GM19324 (cell line): ENCODE measurements at regions not wholly inside any gene's neighbourhood (a gene's known extent, or its start where the extent isn't known, plus 50 kb on each side); places are given as distances from the start of the nearest gene placed in this dataset.

Source experiments
- ATAC-seq: cut with Tn5 transposase; IDR thresholded peaks from one replicate; pipeline ENCODE4 v1.9.1; 2021; ENCODE audit warnings: mild to moderate bottlenecking, moderate library complexity; ENCODE audit not compliant: unreplicated experiment, low FRiP score

DNA sequence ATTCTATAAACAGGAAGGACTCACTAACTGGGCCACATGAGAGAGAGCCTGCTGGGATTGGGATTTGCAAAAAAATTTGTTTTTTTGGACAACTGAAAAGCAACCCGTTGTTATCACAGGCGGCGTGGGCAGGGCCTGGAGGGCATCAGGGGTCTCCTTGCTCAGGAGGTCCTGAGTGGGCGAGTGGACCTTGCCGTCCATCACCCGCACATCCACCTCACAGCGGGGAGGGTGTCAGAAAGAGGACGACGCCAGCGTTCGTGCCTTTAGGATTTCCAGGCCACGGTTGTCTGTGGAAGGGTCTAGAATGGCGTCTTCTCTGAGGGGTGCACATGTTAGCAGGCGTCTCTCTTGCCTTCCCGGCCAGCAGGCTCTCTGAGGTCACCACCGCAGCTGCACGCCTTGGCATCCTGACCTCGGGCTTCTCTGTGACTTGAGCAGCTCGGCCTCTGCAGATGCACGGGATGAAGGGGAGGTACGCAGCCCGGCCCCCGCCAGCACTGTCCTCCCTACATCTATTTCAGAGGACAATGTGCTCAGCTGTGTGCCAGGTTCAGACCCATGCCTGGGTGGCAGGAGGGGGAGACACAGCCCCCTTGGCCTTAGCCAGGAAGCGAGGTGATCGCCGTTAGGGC, 749.5 kb downstream of the BRD1 start:
- ATAC-seq = no peak

DNA sequence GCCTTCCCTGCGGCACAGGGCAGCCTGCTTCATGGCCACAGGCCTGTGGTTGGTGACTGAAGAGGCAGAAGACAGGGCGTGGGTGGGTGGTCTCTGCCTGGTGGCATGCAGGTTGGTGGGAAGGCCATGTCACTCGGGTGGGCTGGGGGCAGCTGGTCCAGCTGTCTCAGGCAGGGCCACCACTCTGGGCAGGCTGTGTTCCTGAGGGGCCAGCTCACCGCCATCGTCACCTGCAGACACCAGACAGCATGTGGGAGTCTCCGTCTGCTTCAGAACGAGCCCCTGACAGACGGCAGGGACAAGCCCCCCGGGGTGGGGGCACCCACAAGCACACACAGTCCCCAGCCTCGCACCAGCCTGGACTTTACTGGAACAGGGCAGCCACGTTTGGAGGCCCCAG, 750.1 kb downstream of the BRD1 start:
- no peak for ATAC-seq

DNA sequence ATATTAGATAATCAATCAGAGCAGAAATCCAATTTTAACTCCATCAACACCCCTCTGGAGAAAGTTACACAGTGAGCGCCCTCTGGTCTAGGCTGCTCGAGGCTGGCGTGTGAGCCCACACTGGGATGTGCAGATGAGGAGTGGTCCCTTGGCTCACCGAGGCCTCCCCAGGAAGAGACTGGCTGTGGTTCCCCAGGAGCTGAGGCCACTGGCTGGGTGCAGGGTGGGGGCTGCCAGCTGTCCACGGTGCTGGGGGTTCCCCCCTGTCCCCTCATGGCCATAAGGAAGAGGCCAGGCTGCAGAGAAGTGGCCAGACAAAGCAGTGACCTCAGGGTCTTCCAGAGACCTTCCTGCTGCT, 750.7 kb downstream of the BRD1 start:
- ATAC-seq = no peak

DNA sequence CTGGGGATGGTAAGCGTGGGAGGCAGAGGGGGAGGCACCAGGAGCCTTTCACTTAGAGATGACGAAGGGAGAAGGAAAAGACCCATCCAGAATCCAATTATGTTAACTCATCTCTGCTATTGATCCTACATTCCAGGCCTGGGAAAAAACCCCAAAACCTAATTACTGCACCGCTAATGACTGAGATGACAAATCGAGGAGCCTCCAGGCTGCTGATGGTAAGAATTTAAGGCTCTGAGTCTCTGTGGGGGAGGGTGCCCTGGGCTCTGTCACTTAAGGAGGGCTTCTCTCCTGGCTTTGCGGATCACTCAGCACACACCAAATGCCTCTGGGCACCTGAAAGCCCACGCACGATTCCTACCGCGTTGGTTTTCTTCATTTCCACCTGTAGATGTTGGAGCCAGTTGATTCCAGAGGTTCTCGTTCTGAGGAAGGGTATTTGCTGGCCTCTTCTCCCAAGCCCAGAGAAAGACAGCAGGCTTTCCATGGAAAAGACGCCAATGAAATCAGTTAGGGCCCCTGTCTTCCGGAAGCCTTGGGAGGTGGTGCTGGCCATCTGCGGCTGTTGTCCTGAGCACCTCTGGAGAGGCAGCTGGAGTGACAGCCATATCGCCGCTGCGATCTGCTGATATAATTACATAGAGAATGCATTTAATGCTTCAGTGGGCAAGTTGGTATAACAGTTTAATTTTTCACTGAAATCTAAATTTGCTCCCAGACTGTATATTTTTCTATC, 751.2 kb downstream of the BRD1 start:
- ATAC-seq = no peak

DNA sequence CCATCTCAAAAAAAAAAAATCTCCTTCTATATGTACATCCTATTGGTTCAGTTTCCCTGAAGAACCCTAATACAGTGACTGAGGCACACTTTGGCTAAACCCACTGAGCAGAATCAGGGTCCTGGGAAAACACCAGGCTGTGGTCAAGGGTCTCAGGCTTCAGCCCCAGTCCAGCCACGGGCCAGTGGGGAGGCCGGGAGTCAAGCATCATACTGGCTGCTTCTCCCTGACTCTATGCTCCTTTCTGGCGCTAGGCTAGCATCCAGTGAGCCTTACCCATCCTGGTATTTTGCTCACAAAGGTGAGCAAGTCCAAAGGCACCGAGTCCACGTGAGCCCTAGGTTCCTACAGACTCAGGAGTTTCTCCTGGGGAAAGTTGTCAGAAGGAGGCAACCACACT, 752.5 kb downstream of the BRD1 start:
- no peak for ATAC-seq

DNA sequence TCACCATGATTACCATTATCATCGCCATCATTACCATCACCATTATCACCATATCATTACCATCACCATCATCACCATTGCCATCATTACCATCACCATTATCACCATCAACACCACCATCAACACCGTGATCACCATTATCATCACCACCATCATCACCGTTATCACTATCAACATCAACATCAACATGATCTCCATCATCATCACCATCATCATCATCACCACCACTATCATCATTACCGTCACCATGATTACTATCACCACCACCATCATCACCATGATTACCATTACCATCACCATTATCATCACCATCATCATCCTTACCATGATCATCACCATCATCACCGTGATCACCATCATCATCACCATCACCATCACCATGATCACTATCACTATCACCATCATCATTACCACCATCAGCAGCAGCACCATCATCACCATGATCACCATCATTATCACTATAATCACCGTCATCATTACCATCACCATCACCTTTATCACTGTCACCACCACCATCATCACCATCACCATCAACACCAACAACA, 753.7 kb downstream of the BRD1 start:
- no peak for ATAC-seq

DNA sequence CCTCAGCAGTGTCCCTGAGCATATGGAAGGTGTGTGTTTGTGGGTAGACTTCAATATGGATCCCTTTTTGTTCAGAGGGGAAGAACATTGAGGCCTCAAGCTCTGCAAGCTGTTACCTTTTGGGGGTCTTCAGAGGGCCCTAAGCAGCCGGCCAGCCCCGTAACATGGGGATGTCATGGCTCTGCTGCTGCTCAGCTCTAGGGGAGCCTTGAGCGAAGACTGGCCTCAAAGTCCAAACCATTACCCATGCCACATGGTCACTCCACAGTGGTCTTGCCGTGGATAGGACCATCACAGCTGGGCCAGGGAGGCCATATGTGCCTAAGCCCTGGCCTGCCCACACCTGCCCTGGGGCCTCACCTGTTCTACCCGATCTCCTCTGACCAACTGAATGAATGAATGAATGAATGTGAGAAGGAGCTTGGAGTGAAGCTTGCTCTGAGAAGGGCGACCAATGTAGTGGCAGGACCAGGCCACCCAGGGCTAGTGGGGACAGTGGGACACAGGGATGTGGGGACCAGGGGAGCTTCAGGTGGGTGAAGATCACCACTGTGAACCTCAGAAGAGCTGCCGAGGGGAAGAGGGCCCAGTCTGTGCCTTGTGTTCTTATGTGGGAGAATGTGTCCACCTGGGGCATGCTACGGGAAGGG, 754.6 kb downstream of the BRD1 start:
- ATAC-seq = no peak

DNA sequence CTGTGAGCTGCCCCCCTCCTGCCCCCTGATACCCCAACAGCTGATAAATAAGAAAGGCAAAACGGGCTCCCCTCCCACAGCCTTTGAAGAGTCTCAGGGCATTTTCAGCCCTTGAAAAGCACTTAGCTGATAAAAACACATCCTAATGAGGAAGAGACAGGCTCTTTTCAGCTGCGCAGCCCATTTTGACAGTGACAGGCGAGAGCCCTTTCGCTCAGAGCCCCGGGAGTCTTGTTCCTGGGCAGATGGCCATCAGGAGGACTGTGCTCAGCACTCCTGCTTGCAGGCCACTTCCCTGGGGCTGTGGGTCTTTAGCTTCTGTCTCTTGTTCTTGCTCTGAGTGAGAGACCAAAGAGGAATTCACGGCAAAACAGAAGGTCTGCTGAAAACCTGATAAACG, 757.2 kb downstream of the BRD1 start:
- ATAC-seq = no peak

DNA sequence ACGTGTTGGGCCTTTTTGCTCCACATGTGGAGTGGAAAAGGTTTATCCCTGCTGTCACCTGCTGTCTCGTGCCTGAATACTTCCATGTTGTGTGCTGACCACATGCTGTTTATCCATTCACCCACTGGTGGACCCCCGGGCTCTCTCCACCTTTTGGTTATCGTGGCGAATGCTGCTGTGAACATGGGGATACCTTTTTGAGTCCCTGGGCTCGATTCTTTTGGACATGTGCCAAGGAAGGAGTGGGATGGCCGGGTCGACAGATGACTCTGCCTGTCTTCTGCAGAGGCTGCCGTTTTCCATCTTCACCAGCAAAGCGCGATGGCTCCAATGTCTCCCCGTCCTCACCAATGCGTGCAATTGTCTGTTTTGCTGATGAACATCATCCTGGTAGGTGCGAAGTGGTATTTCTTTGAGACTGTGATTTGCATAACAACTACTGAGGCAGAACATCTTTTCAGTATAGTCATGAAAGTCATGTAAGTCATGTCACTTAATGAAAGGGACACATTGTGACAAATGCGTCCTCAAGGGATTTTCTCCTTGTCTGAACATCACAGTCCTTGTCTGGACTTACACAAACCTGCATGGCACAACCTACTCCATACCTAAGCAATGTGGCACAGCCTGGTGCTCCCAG, 758.7 kb downstream of the BRD1 start:
- no peak for ATAC-seq

DNA sequence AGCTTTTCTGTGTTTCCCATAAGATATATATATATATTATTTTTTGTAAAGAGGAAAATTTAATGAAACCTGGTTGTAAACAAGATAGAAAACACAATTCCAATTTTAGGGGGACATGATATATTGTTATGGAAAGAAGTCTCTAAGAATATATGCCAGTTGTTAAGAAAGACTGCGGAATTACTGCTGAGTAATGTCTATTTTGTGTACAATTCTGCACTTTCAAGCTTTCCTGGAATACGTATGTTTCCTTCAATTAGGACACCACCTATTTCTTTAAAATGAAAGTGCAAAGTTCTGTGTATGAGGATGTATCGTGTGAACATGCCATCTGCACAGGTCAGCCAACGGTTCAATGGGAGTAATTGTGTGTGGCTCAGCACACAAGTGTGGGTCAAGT, 760.2 kb downstream of the BRD1 start:
- ATAC-seq = no peak

DNA sequence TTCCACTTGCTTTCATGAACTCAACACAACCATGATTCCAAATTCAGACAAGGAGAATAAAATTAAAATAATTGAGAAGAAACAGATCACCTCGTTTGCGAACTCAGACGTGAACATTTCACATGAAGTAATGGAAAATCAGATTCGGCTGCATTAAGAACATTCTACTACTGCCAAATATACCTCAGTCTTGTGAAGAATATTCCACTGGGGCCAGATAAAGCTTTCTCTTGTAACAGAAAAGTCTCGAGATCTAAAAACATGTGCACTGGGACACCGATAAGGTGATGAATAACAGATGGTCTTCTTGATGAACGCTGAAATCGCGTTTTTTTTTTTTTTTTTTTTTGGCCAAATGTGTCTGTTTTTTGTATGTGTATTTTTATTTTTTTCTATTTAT, 761.1 kb downstream of the BRD1 start:
- ATAC-seq = no peak

DNA sequence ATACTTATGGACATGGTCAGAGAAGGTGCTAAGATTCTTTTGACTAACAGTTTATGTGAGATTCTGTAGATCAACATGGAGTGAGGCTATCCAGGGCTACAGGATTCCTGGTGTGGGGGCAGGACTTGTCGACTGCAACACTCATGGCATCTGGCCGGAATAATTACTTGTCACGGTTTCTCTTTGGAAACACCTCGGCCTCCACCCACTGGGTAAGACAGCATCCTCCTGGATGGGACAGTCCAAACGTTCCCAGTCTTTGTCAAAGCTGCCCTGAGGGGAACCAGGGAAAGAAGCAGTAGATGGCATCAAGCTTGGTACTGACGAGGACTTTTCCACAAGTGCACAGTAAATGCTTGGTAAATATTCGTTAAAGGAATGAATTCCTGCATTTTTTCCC, 762.8 kb downstream of the BRD1 start:
- no peak for ATAC-seq

DNA sequence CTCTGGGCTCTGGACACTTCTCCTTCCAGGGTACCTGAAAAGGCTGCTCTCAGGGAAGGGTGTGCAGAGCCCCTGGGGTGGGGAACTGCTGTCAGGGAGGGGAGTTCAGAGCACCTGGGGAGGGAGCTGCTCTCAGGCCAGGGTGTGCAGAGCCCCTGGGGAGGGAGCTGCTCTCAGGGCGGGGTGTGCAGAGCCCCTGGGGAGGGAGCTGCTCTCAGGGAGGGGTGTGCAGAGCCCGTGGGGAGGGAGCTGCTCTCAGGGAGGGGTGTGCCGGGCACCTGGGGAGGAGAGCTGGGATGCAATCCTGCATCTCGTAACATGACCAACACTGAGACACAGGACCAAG, 764.2 kb downstream of the BRD1 start:
- no peak for ATAC-seq

DNA sequence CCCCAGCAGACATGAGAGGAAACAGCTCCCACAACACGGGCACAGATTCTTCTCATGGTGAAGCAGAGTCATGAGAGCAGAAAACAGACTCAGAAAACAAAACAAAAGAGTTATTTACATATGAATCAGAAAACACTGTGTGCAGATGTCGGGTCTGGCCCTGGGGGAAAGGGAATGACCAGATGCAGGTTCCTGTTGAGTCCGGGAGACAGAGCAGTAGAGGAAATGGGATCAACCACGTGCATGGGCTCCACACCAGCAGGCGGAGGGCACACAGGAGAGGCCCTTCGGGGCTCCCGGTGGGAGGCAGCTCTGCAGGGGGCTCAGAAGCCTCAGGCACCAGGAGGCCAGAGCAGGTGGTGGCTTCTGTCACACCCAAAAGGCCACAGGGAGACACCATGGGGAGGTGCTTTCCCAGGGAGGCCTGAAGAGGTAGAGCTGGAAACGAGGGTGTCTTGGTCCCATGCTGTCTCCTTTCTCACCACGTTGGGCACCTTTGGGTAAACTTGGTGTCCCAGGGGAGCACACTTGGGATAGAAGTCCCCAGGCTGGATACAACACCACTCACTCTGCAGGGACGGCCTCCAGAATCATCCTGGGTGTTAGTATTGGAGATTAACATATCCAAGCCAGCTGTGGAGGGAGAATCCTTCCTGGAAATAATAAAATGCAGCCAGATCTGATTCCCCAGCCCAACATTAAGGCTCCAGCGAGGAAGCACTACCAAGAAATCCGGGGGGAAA, 764.7 kb downstream of the BRD1 start:
- ATAC-seq = no peak

DNA sequence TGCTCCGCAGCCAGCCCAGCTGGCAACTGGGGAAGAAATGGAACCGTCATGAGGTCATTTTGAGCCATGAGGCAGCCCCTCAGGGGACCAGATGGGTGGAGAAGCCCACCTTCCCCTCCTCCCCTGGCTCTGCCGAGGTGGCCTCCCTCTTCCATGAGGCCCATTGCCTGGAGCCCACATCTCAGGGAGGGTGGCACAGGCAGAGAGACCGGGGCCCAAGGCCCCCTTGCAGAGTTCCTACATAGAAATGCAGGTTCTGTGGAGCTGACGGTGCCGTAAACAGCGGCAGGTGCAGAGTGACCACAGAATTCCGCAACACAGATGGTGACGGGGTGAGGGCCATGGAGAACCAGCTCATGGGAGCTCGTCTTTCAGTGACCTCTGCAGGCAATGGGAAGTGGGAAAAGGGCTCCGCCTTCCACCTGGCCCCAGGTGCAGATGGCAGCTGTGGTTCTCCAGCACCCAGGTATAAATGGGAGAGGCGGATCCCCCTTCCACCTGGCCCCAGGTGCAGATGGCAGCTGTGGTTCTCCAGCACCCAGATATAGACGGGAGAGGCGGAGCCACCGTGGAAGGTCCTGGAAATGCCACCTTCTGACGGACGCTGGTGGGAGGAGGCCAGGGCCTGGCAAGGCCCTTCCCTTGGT, 765.4 kb downstream of the BRD1 start:
- ATAC-seq = no peak

DNA sequence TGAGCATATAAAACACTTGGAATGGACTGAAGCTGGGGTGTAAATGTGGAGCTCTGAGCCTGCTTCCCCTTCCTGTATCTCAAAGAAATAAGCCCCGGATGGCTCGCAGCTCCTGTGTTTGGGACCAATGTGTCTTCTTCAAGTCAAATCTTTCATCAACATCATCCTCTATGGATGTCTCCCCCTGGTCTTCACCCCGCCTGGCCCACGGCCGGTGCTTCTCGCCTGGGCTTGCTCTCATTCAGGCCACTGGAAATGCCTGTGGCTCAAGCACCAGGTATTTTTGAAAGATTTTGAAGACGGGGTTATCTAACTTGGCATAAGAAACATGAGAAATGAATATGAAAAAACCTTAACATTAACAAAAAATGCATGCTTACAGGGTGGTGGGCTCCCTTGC, 769.8 kb downstream of the BRD1 start:
- no peak for ATAC-seq

DNA sequence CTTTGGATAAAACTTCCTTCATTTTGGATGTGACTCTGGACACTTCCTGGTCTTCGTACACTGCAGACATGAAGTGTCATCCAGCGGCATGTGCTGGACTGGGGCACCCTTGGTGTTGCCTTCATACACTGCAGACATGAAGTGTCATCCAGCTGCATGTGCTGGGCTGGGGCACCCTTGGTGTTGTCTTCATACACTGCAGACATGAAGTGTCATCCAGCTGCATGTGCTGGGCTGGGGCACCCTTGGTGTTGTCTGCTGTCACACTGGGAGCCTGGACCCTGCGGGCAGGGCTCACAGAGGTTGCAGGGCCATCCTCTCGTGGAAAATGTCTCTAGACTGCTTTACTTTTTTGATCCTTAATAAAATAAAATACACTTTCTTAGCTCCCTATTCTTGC, 771.4 kb downstream of the BRD1 start:
- ATAC-seq = no peak

DNA sequence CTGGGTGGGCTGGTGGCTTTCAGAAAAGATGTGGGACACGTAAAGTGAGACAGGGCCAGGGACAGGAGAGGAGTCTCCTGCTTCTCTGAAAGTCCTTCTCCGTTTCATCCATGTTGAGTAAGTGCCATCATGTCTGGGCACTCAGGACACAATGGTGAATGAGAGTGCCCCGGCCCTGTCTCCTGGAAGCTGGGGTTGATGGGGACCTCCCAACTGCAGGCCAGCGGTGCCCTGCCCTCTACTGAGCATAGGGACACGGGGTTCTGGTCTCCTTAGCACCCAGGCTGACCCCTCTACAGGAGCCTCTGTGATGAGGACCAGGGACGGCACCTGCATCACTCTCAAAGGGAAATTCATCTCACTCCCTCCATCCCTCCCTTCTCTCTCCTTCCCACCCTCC, 772.3 kb downstream of the BRD1 start:
- no peak for ATAC-seq

DNA sequence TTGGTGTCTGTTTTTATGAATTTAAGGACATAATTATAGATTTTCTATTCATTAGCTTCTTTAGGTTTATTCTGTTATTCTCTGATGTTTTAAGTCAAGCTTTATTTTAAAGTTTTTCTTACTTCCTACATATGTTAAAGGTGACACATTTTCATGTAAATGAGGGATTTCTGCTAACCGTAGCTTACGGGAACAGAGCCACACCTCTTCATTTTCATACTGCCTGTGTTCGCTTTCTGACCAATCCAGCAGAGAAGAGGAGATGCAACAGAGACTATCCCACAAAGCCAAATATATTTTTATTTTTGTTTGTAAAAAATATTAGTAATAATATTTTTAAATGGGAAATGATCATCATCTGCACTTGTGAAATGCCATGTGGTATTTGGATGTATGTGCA, 774.1 kb downstream of the BRD1 start:
- no peak for ATAC-seq

DNA sequence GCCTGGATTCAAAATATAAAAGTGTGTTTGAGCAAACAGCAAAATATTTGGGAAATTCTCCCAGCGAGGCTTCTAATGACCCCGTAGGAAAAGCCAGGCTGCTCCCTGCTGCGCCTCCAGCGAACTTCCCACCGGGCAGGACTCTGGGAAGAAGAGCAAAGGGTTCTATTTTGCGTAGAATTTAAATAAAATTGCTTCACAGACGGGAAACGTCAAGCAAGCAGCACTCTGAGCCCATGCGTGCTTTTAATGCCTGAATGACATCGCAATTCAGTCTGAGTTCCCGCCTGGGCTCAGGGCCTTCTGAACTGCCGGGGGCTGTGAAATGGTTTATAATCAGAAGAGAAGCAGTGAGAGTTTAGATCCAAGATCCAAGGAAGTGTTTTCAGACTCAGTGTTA, 775.1 kb downstream of the BRD1 start:
- ATAC-seq = no peak
